AG09309 (cell line): ENCODE measurements at regions not wholly inside any gene's neighbourhood (a gene's known extent, or its start where the extent isn't known, plus 50 kb on each side); places are given as distances from the start of the nearest gene placed in this dataset.

ENCODE experiments used
- DNase-seq: peaks from one replicate; pipeline ENCODE4 v3.0.0-alpha.2; 2010; ENCODE audit warnings: low read depth
- H3K4me3 ChIP-seq: 2 replicates; pipeline ENCODE4 v1.5.1; 2011; ENCODE audit warnings: mild to moderate bottlenecking, low read depth, low read length, moderate library complexity; ENCODE audit not compliant: control insufficient read depth
- TF ChIP-seq, protein P1 (sequence below): IDR thresholded peaks from 2 replicates; pipeline ENCODE4 v1.5.1; 2011; ENCODE audit warnings: mild to moderate bottlenecking, low read depth, low read length, inconsistent platforms; ENCODE audit not compliant: insufficient read depth, control insufficient read depth; ENCODE audit errors: missing control alignments

DNA sequence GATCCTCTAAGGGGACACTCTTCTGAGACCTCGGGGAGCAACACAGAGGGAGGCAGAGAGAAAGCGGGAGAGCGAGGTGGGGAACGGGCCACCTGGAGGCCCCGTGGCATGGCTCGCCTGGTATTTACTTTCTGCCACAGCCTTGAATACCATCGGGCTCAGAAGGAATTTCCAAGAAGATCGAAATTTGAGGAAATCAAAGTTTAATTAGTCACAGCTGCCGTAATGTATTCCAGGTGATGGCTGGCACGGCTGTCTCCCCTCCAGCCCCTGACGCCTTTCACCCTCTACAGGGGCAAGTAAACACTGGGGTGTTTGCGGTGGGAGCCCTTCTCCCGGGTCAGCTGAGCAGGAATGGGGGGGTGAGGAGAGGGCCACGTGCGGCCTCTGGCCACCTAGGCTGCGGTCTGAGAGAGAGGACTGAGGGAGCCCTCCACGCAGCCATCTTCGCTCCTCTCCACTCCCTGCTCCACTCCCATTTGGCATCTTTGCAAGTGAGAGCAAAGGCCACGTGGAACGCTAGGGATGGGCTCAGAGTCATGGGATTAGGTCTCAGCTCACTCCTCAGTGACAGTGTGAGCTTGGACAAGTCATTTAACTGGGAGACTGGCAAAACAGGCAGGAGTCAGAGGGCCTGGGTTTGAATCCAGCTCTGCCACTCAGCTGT lies 125.2 kb downstream of the SYF2 start:
- DNase-seq, result no peak
- TF ChIP-seq, protein P1, sequence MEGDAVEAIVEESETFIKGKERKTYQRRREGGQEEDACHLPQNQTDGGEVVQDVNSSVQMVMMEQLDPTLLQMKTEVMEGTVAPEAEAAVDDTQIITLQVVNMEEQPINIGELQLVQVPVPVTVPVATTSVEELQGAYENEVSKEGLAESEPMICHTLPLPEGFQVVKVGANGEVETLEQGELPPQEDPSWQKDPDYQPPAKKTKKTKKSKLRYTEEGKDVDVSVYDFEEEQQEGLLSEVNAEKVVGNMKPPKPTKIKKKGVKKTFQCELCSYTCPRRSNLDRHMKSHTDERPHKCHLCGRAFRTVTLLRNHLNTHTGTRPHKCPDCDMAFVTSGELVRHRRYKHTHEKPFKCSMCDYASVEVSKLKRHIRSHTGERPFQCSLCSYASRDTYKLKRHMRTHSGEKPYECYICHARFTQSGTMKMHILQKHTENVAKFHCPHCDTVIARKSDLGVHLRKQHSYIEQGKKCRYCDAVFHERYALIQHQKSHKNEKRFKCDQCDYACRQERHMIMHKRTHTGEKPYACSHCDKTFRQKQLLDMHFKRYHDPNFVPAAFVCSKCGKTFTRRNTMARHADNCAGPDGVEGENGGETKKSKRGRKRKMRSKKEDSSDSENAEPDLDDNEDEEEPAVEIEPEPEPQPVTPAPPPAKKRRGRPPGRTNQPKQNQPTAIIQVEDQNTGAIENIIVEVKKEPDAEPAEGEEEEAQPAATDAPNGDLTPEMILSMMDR, result no peak

DNA sequence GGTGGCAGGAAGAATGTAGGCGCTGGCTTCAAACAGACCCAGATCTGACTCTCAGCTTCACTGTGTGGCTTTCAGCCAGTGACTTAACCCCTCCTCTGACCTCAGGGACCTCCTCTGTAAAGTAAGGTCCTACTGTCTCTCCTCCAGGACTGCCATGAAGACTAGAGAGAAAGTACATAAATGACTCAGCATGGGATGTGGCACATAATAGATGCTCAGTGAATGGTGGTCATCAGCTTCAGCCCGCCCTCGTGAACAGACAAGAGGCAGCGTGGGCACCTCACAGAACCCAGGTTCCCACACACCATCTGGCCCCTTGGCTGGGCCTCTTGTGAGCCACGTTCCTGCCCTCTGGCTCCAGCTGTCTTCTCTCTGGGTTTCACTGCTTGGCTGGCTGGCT lies 126.0 kb downstream of the SYF2 start:
- H3K4me3 ChIP-seq, result no peak overlapping the region
- no peak for DNase-seq
- TF ChIP-seq, protein P1, result no peak

More for the DNA sequence above, 125.2 kb downstream of the SYF2 start:
- no peak overlapping the region for H3K4me3 ChIP-seq

DNA sequence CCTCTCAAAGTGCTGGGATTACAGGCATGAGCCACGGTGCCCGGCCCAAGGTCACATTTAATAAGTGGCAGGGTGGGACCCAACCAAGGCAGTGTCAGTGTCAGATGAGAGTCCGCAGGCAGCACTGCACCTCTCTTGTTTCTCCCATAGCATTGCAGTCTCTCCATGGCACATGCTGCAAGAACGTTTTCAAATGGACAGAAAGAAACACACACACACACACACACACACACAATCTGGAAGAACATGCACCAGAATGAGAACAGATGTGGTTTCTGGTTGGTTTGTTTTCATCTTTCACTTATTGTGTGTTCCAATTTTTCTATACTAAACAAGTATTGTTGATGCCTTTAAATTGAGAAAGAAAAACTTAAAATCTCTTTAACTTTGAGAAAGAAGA lies 126.5 kb downstream of the SYF2 start:
- no peak for DNase-seq
- no peak overlapping the region for H3K4me3 ChIP-seq
- TF ChIP-seq, protein P1, result no peak

DNA sequence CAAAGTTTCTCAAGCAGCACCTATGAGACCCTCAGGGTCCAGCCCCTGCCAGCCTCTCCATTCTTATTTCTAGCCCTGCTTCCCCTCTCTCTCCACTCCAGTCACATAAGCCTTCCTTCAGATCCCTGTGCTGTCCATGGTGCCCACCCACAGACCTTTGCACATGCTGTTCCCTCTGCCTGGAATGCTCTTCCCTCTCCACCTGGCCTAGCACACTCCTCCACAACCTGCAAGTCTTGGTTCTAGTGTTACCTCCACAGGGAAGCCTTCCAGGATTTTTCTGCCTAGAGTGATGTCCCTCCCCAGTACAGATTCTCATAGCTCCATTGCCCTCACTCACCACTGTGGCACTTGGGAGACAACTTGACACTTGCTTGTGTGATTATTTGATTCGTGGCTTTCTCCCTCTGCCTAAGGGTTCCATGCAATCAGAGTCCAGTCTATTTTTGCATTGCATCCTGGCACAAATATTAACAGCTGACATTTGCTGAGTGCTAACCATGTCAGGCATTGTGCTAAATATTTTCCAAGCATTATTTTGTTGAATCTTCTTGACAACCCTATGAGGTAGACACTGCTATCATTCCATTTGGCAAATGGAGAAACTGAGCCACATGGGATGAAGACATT lies 127.3 kb downstream of the SYF2 start:
- no peak for DNase-seq
- H3K4me3 ChIP-seq, result no peak overlapping the region

DNA sequence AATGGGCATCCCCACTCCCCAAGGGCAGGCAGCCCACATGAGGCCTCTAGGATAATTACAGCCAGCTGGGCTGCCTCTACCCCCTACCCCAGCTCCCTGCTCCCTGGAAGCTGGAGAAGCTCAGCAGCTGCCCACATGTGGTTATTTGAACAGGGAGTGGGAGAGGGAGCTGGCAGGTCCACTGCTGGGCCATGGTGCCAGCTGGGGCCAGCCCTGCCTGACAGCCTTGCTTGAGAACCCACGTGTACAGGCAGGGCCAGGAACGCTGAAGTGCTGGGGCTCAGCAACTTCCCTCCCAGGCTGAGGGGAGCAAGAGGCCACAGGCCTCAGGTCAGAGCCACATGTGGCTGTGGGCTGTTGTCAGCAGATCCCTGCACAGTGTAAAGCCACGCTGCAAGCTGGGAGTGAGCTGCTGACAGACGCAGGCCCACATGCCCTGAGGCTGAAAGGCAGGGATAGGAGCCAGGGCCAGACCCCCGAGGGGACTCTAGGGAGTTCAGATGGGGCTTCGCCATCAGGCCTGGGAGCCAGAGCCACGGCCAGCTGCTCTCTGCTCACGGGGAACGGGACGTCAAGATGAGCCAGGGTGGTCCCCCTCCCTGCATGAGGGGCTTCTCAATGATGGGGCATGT lies 129.0 kb downstream of the SYF2 start:
- H3K4me3 ChIP-seq, result no peak overlapping the region
- no peak for DNase-seq
- TF ChIP-seq, protein P1, result no peak

More for the DNA sequence above, 127.3 kb downstream of the SYF2 start:
- TF ChIP-seq, protein P1, result no peak

DNA sequence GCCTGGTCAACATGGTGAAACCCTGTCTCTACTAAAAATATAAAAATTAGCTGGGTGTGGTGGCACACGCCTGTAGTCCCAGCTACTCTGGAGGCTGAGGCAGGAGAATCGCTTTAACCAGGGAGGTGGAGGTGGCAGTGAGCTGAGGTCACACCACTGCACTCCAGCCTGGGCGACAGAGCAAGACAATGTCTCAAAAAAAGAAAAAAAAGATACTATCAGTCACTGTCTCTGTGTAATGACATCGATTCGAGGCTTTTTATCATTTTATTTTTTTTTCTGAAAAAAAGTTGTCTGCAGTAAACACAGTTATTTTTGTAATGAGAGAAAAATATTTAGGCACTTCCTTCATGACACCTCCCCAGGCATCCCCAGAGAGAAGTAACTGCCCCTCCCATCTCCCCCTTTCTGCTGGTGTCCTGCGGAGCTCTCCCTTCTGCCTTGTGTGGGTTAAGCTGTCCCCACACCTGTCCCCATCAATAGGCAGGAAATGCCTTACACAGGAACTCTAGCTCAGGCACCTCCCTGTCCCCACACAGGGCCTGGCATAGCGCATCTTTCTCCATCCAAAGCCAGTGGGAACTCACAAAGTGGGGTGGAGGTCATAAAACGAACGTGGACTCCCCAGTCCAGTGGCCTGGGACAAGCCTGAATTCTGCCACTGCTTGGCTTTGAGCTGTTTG lies 132.0 kb downstream of the SYF2 start:
- TF ChIP-seq, protein P1, result no peak
- no peak overlapping the region for H3K4me3 ChIP-seq
- no peak for DNase-seq
